ENCODE measurements at regions not wholly inside any gene's neighbourhood (a gene's known extent, or its start where the extent isn't known, plus 50 kb on each side); places are given as distances from the start of the nearest gene placed in this dataset.

DNA sequence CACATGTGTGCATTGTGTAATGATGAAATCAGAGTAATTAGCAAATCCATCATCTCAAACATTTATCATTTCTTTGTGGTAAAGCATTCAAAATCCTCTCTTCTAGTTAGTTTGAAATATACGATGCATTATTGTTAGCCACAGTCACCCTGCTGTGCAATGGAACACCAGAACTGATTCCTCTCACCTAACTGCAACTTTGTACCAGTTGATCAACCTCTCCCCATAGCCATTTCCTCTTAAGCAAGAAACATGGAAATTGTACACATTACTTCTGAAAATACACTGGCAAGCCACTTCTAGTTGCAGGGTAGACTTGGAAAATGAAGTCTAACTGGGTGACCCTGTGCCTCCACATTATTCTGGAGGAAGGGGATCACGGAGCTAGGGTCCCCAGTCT lies 58.1 kb upstream of the ESR1 start:
- TF ChIP-seq, protein P1, sequence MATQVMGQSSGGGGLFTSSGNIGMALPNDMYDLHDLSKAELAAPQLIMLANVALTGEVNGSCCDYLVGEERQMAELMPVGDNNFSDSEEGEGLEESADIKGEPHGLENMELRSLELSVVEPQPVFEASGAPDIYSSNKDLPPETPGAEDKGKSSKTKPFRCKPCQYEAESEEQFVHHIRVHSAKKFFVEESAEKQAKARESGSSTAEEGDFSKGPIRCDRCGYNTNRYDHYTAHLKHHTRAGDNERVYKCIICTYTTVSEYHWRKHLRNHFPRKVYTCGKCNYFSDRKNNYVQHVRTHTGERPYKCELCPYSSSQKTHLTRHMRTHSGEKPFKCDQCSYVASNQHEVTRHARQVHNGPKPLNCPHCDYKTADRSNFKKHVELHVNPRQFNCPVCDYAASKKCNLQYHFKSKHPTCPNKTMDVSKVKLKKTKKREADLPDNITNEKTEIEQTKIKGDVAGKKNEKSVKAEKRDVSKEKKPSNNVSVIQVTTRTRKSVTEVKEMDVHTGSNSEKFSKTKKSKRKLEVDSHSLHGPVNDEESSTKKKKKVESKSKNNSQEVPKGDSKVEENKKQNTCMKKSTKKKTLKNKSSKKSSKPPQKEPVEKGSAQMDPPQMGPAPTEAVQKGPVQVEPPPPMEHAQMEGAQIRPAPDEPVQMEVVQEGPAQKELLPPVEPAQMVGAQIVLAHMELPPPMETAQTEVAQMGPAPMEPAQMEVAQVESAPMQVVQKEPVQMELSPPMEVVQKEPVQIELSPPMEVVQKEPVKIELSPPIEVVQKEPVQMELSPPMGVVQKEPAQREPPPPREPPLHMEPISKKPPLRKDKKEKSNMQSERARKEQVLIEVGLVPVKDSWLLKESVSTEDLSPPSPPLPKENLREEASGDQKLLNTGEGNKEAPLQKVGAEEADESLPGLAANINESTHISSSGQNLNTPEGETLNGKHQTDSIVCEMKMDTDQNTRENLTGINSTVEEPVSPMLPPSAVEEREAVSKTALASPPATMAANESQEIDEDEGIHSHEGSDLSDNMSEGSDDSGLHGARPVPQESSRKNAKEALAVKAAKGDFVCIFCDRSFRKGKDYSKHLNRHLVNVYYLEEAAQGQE (IDR thresholded peaks at IDR 0.05; ENCODE audit: low read depth) = no peak
- TF ChIP-seq YY1 (IDR thresholded peaks at IDR 0.05; ENCODE audit: low read depth) (no peak), EGR1 (IDR thresholded peaks at IDR 0.05) (no peak), ZBTB7A (IDR thresholded peaks at IDR 0.05; ENCODE audit: low read depth) (no peak), CREB1 (IDR thresholded peaks at IDR 0.05; ENCODE audit: low read depth) (no peak), EP300 (IDR thresholded peaks at IDR 0.05; ENCODE audit: borderline replicate concordance) (no peak), TCF12 (IDR thresholded peaks at IDR 0.05; ENCODE audit: low read depth) (no peak)
- TF ChIP-seq, protein P2, sequence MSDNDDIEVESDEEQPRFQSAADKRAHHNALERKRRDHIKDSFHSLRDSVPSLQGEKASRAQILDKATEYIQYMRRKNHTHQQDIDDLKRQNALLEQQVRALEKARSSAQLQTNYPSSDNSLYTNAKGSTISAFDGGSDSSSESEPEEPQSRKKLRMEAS (IDR thresholded peaks at IDR 0.05) = no peak

Data from Ishikawa (cell line).